GM12878 (cell line): ENCODE measurements at regions not wholly inside any gene's neighbourhood (a gene's known extent, or its start where the extent isn't known, plus 50 kb on each side); places are given as distances from the start of the nearest gene placed in this dataset.

Source experiments
- ATAC-seq: fragments of 200-7000 bp; cut with Tn5 transposase; 3 replicates; pipeline ENCODE4 v1.9.1; 2020; ENCODE audit warnings: mild to moderate bottlenecking, moderate library complexity
- BruUV-seq: library from RNA; stranded (reverse); fragments of 400-500 nt; replicated peaks from 2 replicates; lab custom pipeline; 2021; lab: Mats Ljungman, UMichigan
- CTCF ChIA-PET: fragments of 300-600 bp; sonication (Branson Sonifier 250); formaldehyde crosslinking; extraction: SDS; loops from one replicate; lab custom pipeline; 2021; ENCODE audit warnings: inconsistent platforms; lab: Yijun Ruan, JAX
- POLR2A ChIA-PET: fragments of 350-600 bp; formaldehyde crosslinking; extraction: SDS; loops from one replicate; lab custom pipeline; 2021; ENCODE audit warnings: inconsistent platforms; lab: Charles Lee
- RAD21 ChIA-PET: fragments of 300-600 bp; sonication (Branson Sonifier 250); formaldehyde crosslinking; loops from one replicate; lab custom pipeline; 2023; ENCODE audit warnings: antibody characterized with exemption; ENCODE audit not compliant: unreplicated experiment; lab: Charles Lee
- SMC1A ChIA-PET: fragments of 300-600 bp; sonication (Branson Sonifier 250); formaldehyde crosslinking; loops from one replicate; lab custom pipeline; 2023; ENCODE audit not compliant: unreplicated experiment, uncharacterized antibody; lab: Charles Lee
- DNase-seq: peaks from one replicate; pipeline ENCODE4 v3.0.0-alpha.2; 2011; ENCODE audit warnings: low read depth, low spot score
- FAIRE-seq: peaks from 3 replicates; lab custom pipeline; 2011; peaks lifted over from hg19 to GRCh38; lab: Jason Lieb, UNC
- H2AFZ ChIP-seq: 2 replicates; pipeline ENCODE4 v1.6.0; 2011; ENCODE audit warnings: low read depth, low read length, control low read depth; ENCODE audit not compliant: control insufficient read depth
- H3K27ac ChIP-seq: 2 replicates; pipeline ENCODE4 v1.5.1; 2011; ENCODE audit warnings: control low read depth; ENCODE audit not compliant: control insufficient read depth, insufficient read depth
- H3K27me3 ChIP-seq, 2 experiments: replicated peaks in 1 of 2; 2 replicates each; pipeline versions ENCODE4 v1.6.0 to v1.6.1; 2011; ENCODE audit warnings: low read length in 1 of 2; ENCODE audit not compliant: control insufficient read depth in 2 of 2, insufficient read depth in 2 of 2
- H3K36me3 ChIP-seq, 2 experiments: 2 replicates each; pipeline ENCODE4 v1.5.1; 2011; ENCODE audit warnings: low read length in 1 of 2; ENCODE audit not compliant: control insufficient read depth in 2 of 2, insufficient read depth in 2 of 2
- H3K4me1 ChIP-seq: 2 replicates; pipeline ENCODE4 v1.6.1; 2011; ENCODE audit warnings: mild to moderate bottlenecking, low read length, moderate library complexity, mixed read lengths; ENCODE audit not compliant: control insufficient read depth, insufficient read depth
- H3K4me2 ChIP-seq: 2 replicates; pipeline ENCODE4 v1.6.0; 2011; ENCODE audit warnings: control low read depth; ENCODE audit not compliant: control insufficient read depth, insufficient read depth
- H3K4me3 ChIP-seq: fragments of 200-600 bp; sonication (generic); 2 replicates; pipeline ENCODE4 v1.5.1; 2016
- H3K79me2 ChIP-seq: 2 replicates; pipeline ENCODE4 v1.6.0; 2011; ENCODE audit warnings: low read length; ENCODE audit not compliant: control insufficient read depth, insufficient read depth
- H3K9ac ChIP-seq: 2 replicates; pipeline ENCODE4 v1.8.0; 2011; ENCODE audit warnings: low read length, control low read depth, mixed read lengths; ENCODE audit not compliant: control insufficient read depth, insufficient read depth
- H3K9me3 ChIP-seq: replicated peaks from 3 replicates; pipeline ENCODE4 v1.5.1; 2011; ENCODE audit warnings: mild to moderate bottlenecking, low read length; ENCODE audit not compliant: control insufficient read depth, insufficient read depth
- H4K20me1 ChIP-seq: 2 replicates; pipeline ENCODE4 v1.6.0; 2011; ENCODE audit not compliant: control insufficient read depth, insufficient read depth
- BHLHE40 ChIP-seq, 2 experiments: fragments of 450-650 bp in 1 of 2; IDR thresholded peaks; 2 replicates each; pipeline ENCODE4 v1.6.1; 2011 to 2017; ENCODE audit warnings: low read depth in 2 of 2, borderline replicate concordance in 1 of 2, improper control_type of control experiment in 1 of 2, low read length in 1 of 2, mild to moderate bottlenecking in 1 of 2
- EZH2 ChIP-seq: IDR thresholded peaks from 2 replicates; pipeline ENCODE4 v1.6.1; 2012; ENCODE audit warnings: low read depth, mild to moderate bottlenecking, control low read depth, inconsistent platforms, low read length, borderline replicate concordance; ENCODE audit not compliant: control insufficient read depth
- FOXM1 ChIP-seq: IDR thresholded peaks from 2 replicates; pipeline ENCODE4 v1.6.1; 2012; ENCODE audit warnings: low read depth, mild to moderate bottlenecking, inconsistent platforms, low read length, moderate library complexity
- POLR2AphosphoS5 ChIP-seq: IDR thresholded peaks from 2 replicates; pipeline ENCODE4 v1.6.1; 2011; ENCODE audit warnings: mild to moderate bottlenecking, low read length, inconsistent platforms
- STAT1 ChIP-seq: fragments of 450-650 bp; conservative IDR thresholded peaks from 2 replicates; pipeline ENCODE4 v1.6.1; 2014; ENCODE audit warnings: antibody characterized with exemption, mild to moderate bottlenecking
- ZZZ3 ChIP-seq: IDR thresholded peaks from 2 replicates; pipeline ENCODE4 v1.6.1; 2011; ENCODE audit warnings: low read depth; ENCODE audit not compliant: control insufficient read depth, insufficient read length
- WGBS: methylation state at CpG from one replicate; pipeline ENCODE4 v1.1.6; 2016; ENCODE audit warnings: low lambda C conversion rate; ENCODE audit not compliant: insufficient replicate concordance, insufficient coverage; ENCODE audit errors: missing lambda C conversion rate; 5-methylcytosine and 5-hydroxymethylcytosine counted together
- in situ Hi-C: fragments of 300-500 bp; cut with MboI; formaldehyde crosslinking; loops from 9 replicates; pipeline ENCODE4 v1.14.3; 2018; ENCODE audit warnings: mixed read lengths
- intact Hi-C: fragments of 100-400 bp; cut with micrococcal nuclease; formaldehyde crosslinking; loops from one replicate; pipeline ENCODE4 v1.14.2; 2022; ENCODE audit not compliant: unreplicated experiment
- TF ChIP-seq, protein P1 (sequence below): IDR thresholded peaks from 2 replicates; pipeline ENCODE4 v1.6.1; 2011; ENCODE audit warnings: borderline replicate concordance, low read depth, mild to moderate bottlenecking, moderate library complexity, mixed read lengths, low read length; ENCODE audit not compliant: insufficient read depth; ENCODE audit errors: extremely low read length

DNA sequence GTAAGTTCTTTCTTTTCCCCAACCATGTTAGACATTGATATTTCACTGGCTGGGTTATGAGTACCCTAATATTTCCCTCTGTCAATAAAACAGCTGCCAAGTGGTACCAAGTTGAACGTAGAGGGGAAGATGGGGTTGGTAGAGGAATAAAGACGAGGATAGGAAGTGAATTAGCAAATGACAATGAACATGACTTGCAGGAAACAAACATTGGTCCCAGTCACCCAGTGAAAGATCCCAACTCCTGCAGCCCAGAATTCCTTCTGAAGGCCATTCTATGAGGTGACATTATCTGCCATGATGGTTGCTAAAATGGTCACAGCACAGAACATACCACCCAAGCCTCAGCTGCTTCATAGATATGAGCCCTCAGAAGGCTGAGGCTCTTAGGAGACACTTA lies 159.0 kb upstream of the CTNNB1 start:
- Histone ChIP-seq H3K4me3 (no peak overlapping the region), H4K20me1 (no peaks in the 10 kb centered on the region), H3K79me2 (no peaks in the 10 kb centered on the region), H3K27me3 (no peaks in the 10 kb centered on the region; a peak in 1 of 4 replicates), H3K27ac (no peak overlapping the region), H3K9ac (no peak overlapping the region), H3K4me2 (no peak overlapping the region), H2AFZ (no peak overlapping the region), H3K4me1 (no peaks in the 10 kb centered on the region), H3K9me3 (no peaks in the 10 kb centered on the region), H3K36me3 (no peaks in the 10 kb centered on the region)
- DNase-seq (no peak), ATAC-seq (no peak), FAIRE-seq (no peak)
- ChIA-PET CTCF (no interaction called here), POLR2A (no interaction called here), RAD21 (no interaction called here), SMC1A (no interaction called here)
- intact Hi-C loops = no loop called here
- no TSS peak for BruUV-seq
- 3% methylated on average over 2 of the region's 2 CpGs for WGBS
- in situ Hi-C loops = no loop called here
- TF ChIP-seq FOXM1 (no peak), EZH2 (no peak)

DNA sequence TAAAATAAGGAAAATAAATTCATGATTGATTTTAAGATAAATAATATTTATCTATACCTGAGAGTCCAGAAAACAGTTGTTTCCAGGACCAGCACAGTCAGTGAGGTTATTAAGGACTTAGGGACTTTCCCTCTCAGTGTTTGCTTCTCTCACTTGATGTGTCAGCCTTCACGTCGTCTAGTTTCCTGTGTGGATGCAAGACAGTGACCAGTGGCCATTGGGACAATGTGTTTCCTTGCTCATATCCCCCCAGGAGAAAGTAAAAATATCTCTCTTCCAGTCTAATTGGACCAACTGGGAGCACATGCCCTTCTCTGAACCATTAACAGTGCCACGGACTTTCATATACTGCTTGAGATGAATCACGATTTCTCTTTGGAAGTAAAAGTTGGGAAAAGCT lies 157.8 kb upstream of the CTNNB1 start:
- no peak for FAIRE-seq
- in situ Hi-C loops (no loop called here), intact Hi-C loops (no loop called here)
- SMC1A ChIA-PET = interaction anchor here (1.0 kb wide), 1 partner anchor 183 kb away, joined by 3 read pairs; no protein-coding TSS in a partner anchor
- Histone ChIP-seq H4K20me1 (no peaks in the 10 kb centered on the region), H3K9ac (no peak overlapping the region), H3K36me3 (no peaks in the 10 kb centered on the region), H2AFZ (no peak overlapping the region), H3K4me1 (no peaks in the 10 kb centered on the region), H3K4me2 (no peak overlapping the region), H3K9me3 (no peaks in the 10 kb centered on the region), H3K27me3 (no peaks in the 10 kb centered on the region; a peak in 1 of 4 replicates), H3K4me3 (no peak overlapping the region), H3K79me2 (no peaks in the 10 kb centered on the region), H3K27ac (no peak overlapping the region)
- RAD21 ChIA-PET = no interaction called here
- 41% methylated on average over 4 of the region's 4 CpGs for WGBS
- DNase-seq = no peak
- TF ChIP-seq, protein P1, sequence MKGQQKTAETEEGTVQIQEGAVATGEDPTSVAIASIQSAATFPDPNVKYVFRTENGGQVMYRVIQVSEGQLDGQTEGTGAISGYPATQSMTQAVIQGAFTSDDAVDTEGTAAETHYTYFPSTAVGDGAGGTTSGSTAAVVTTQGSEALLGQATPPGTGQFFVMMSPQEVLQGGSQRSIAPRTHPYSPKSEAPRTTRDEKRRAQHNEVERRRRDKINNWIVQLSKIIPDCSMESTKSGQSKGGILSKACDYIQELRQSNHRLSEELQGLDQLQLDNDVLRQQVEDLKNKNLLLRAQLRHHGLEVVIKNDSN = no peak
- TF ChIP-seq POLR2AphosphoS5 = no peak
- TF ChIP-seq ZZZ3 = no peak
- no peak for TF ChIP-seq STAT1
- no peak for TF ChIP-seq BHLHE40 (IDR thresholded peaks at IDR 0.05; ENCODE audit: borderline replicate concordance in 1 of 2, low read depth in 2 of 2, low read length in 1 of 2)
- BruUV-seq = no TSS peak
- no peak for ATAC-seq
- CTCF ChIA-PET = no interaction called here
- POLR2A ChIA-PET = no interaction called here
